DOHH2 (cell line): ENCODE measurements at regions not wholly inside any gene's neighbourhood (a gene's known extent, or its start where the extent isn't known, plus 50 kb on each side); places are given as distances from the start of the nearest gene placed in this dataset.

Experiments used
- CTCF ChIP-seq: fragments of 200-600 bp; sonication (generic); IDR thresholded peaks from one replicate; pipeline ENCODE4 v1.5.1; 2014; ENCODE audit warnings: antibody characterized with exemption, mild to moderate bottlenecking, low read depth, low read length; ENCODE audit not compliant: poor library complexity, severe bottlenecking
- EZH2phosphoT487 ChIP-seq: fragments of 200-600 bp; sonication (generic); IDR thresholded peaks from 2 replicates; pipeline ENCODE4 v1.6.1; 2017; ENCODE audit warnings: borderline replicate concordance, mild to moderate bottlenecking, antibody characterized with exemption, low read length, moderate library complexity, mixed read lengths

GRCh38 chr20:19958928-19959327, 58.2 kb upstream of the NAA20 start:
- no peak for TF ChIP-seq CTCF
- no peak for TF ChIP-seq EZH2phosphoT487
